H1 (cell line): ENCODE measurements at regions not wholly inside any gene's neighbourhood (a gene's known extent, or its start where the extent isn't known, plus 50 kb on each side); places are given as distances from the start of the nearest gene placed in this dataset.

Experiments used
- CTCF ChIA-PET: fragments of 300-600 bp; sonication (Branson Sonifier 250); formaldehyde crosslinking; loops from one replicate; lab custom pipeline; 2021; ENCODE audit not compliant: partially characterized antibody; lab: Charles Lee
- POLR2A ChIA-PET: fragments of 300-600 bp; sonication (Branson Sonifier 250); formaldehyde crosslinking; loops from one replicate; lab custom pipeline; 2021; ENCODE audit warnings: inconsistent platforms; ENCODE audit not compliant: partially characterized antibody; lab: Charles Lee
- DNase-seq, 2 experiments: peaks; one replicate each; pipeline versions ENCODE4 v3.0.0 to v3.0.0-alpha.2; 2010 to 2022; ENCODE audit warnings: low spot score in 2 of 2, low read depth in 1 of 2, mixed read lengths in 1 of 2
- FAIRE-seq: peaks from 2 replicates; lab custom pipeline; 2011; peaks lifted over from hg19 to GRCh38; lab: Jason Lieb, UNC
- H2AFZ ChIP-seq: 2 replicates; pipeline ENCODE4 v1.8.1; 2012; ENCODE audit warnings: low read length, inconsistent platforms
- H2AK5ac ChIP-seq: 2 replicates; pipeline ENCODE4 v1.6.1; 2013; ENCODE audit warnings: low read depth, low read length
- H2BK120ac ChIP-seq: replicated peaks from 2 replicates; pipeline ENCODE3; 2013; ENCODE audit warnings: low read depth, low read length, inconsistent platforms
- H2BK12ac ChIP-seq: 2 replicates; pipeline ENCODE4 v1.6.1; 2013; ENCODE audit warnings: low read depth, low read length
- H2BK15ac ChIP-seq: 2 replicates; pipeline ENCODE4 v1.6.1; 2013; ENCODE audit warnings: low read length
- H2BK20ac ChIP-seq: 2 replicates; pipeline ENCODE4 v1.6.1; 2013; ENCODE audit warnings: low read length
- H2BK5ac ChIP-seq: 2 replicates; pipeline ENCODE4 v1.6.1; 2013; ENCODE audit warnings: low read depth, low read length
- H3K14ac ChIP-seq: 2 replicates; pipeline ENCODE4 v1.6.1; 2013; ENCODE audit warnings: inconsistent platforms; ENCODE audit not compliant: insufficient read length
- H3K18ac ChIP-seq: 2 replicates; pipeline ENCODE4 v1.6.1; 2013; ENCODE audit warnings: low read length; ENCODE audit errors: extremely low read depth
- H3K23ac ChIP-seq: 2 replicates; pipeline ENCODE4 v1.6.1; 2013; ENCODE audit warnings: inconsistent platforms; ENCODE audit not compliant: insufficient read length
- H3K23me2 ChIP-seq: 2 replicates; pipeline ENCODE4 v1.6.1; 2013; ENCODE audit warnings: low read depth, low read length
- H3K27ac ChIP-seq: 2 replicates; pipeline ENCODE4 v1.6.1; 2011; ENCODE audit warnings: low read depth, low read length, inconsistent platforms
- H3K27me3 ChIP-seq, 4 experiments: replicated peaks in 1 of 4; 1 replicate in 1 of 4; 2 replicates in 3 of 4; pipeline versions ENCODE4 v1.6.1 to v1.8.1; 2011 to 2013; ENCODE audit warnings: low read length in 3 of 4, mild to moderate bottlenecking in 3 of 4, inconsistent platforms in 2 of 4, mixed read lengths in 2 of 4, moderate library complexity in 1 of 4; ENCODE audit not compliant: control insufficient read depth in 3 of 4, insufficient read depth in 3 of 4; ENCODE audit errors: extremely low read depth in 1 of 4
- H3K36me3 ChIP-seq, 4 experiments: 2 replicates each; pipeline versions ENCODE4 v1.6.1 to v1.8.1; 2011 to 2013; ENCODE audit warnings: mild to moderate bottlenecking in 4 of 4, low read length in 3 of 4, moderate library complexity in 2 of 4, control low read depth in 1 of 4, inconsistent platforms in 1 of 4; ENCODE audit not compliant: insufficient read depth in 4 of 4, control insufficient read depth in 2 of 4
- H3K4ac ChIP-seq: replicated peaks from 2 replicates; pipeline ENCODE3; 2013; ENCODE audit warnings: low read length, low read depth, mixed read lengths, inconsistent platforms; ENCODE audit not compliant: insufficient read length
- H3K4me1 ChIP-seq, 4 experiments: replicated peaks in 1 of 4; 1 replicate in 1 of 4; 2 replicates in 3 of 4; pipeline versions ENCODE4 v1.6.1 to v1.8.1; 2011 to 2013; ENCODE audit warnings: low read length in 3 of 4, inconsistent platforms in 2 of 4, mixed read lengths in 1 of 4; ENCODE audit not compliant: insufficient read depth in 4 of 4, control insufficient read depth in 3 of 4
- H3K4me2 ChIP-seq, 2 experiments: 2 replicates each; pipeline versions ENCODE4 v1.6.1 to v1.8.1; 2011 to 2013; ENCODE audit warnings: low read depth in 2 of 2, low read length in 2 of 2, control low read depth in 1 of 2, inconsistent platforms in 1 of 2, mild to moderate bottlenecking in 1 of 2; ENCODE audit not compliant: insufficient read depth in 1 of 2
- H3K4me3 ChIP-seq, 4 experiments: fragments of 200-600, 300-600 bp in 1 of 4; sonication (generic), shearing (Covaris generic), sonication (Bioruptor Twin) in 1 of 4; 2 replicates each; pipeline versions ENCODE4 v1.5.1 to v1.8.1; 2011 to 2016; ENCODE audit warnings: low read length in 4 of 4, low read depth in 3 of 4, control low read depth in 2 of 4, inconsistent platforms in 2 of 4, mild to moderate bottlenecking in 2 of 4, mixed read lengths in 1 of 4, moderate library complexity in 1 of 4; ENCODE audit not compliant: insufficient read depth in 2 of 4; ENCODE audit errors: extremely low read depth in 1 of 4
- H3K56ac ChIP-seq: replicated peaks from 2 replicates; pipeline ENCODE3; 2013; ENCODE audit warnings: low read depth, mild to moderate bottlenecking, mixed read lengths, low read length, inconsistent platforms; ENCODE audit not compliant: insufficient read length
- H3K79me1 ChIP-seq: 2 replicates; pipeline ENCODE4 v1.6.1; 2013; ENCODE audit warnings: low read depth, low read length, control low read depth
- H3K79me2 ChIP-seq, 2 experiments: 2 replicates each; pipeline versions ENCODE4 v1.6.1 to v1.8.1; 2012 to 2013; ENCODE audit warnings: low read length in 2 of 2, mild to moderate bottlenecking in 2 of 2, inconsistent platforms in 1 of 2; ENCODE audit not compliant: insufficient read depth in 2 of 2, control insufficient read depth in 1 of 2
- H3K9ac ChIP-seq, 4 experiments: replicated peaks in 1 of 4; 1 replicate in 1 of 4; 2 replicates in 3 of 4; pipeline versions ENCODE4 v1.6.1 to v1.8.1; 2011 to 2013; ENCODE audit warnings: low read depth in 3 of 4, low read length in 3 of 4, control low read depth in 2 of 4, mild to moderate bottlenecking in 2 of 4, moderate library complexity in 2 of 4, inconsistent platforms in 1 of 4; ENCODE audit errors: extremely low read depth in 1 of 4
- H3K9me3 ChIP-seq, 2 experiments: 2 replicates each; pipeline versions ENCODE4 v1.6.1 to v1.8.1; 2012 to 2013; ENCODE audit warnings: mild to moderate bottlenecking in 2 of 2, moderate library complexity in 2 of 2, control low read depth in 1 of 2, inconsistent platforms in 1 of 2, low read depth in 1 of 2, low read length in 1 of 2, mixed read lengths in 1 of 2; ENCODE audit not compliant: insufficient read depth in 2 of 2
- H4K20me1 ChIP-seq, 2 experiments: replicated peaks in 1 of 2; 2 replicates each; pipeline versions ENCODE3 to v1.8.1; 2011 to 2013; ENCODE audit warnings: inconsistent platforms in 2 of 2, low read length in 2 of 2, mild to moderate bottlenecking in 1 of 2; ENCODE audit not compliant: insufficient read depth in 2 of 2, control insufficient read depth in 1 of 2
- H4K5ac ChIP-seq: 2 replicates; pipeline ENCODE4 v1.6.1; 2013; ENCODE audit warnings: low read length, low read depth, mixed read lengths, inconsistent platforms; ENCODE audit not compliant: insufficient read length
- H4K8ac ChIP-seq: 2 replicates; pipeline ENCODE4 v1.8.0; 2013; ENCODE audit warnings: mild to moderate bottlenecking, moderate library complexity, low read length, inconsistent platforms; ENCODE audit not compliant: insufficient read depth; ENCODE audit errors: extremely low read depth
- H4K91ac ChIP-seq: replicated peaks from 2 replicates; pipeline ENCODE3; 2013; ENCODE audit warnings: low read length, mixed read lengths, inconsistent platforms; ENCODE audit not compliant: insufficient read length
- HDAC2 ChIP-seq, 2 experiments: fragments of 300-600 bp in 1 of 2; sonication (generic) in 1 of 2; IDR thresholded peaks; 2 replicates each; pipeline ENCODE4 v1.6.1; 2011 to 2012; ENCODE audit warnings: low read depth in 2 of 2, low read length in 2 of 2, mild to moderate bottlenecking in 2 of 2, moderate library complexity in 2 of 2, borderline replicate concordance in 1 of 2, inconsistent platforms in 1 of 2
- HDAC6 ChIP-seq: IDR thresholded peaks from one replicate; pipeline ENCODE4 v1.7.1; 2012; ENCODE audit warnings: low read depth, mild to moderate bottlenecking, inconsistent platforms, low read length, moderate library complexity
- JUND ChIP-seq: IDR thresholded peaks from 2 replicates; pipeline ENCODE4 v1.6.1; 2011; ENCODE audit warnings: mild to moderate bottlenecking, improper control_type of control experiment, low read length
- MAX ChIP-seq: IDR thresholded peaks from 2 replicates; pipeline ENCODE4 v1.6.1; 2012; ENCODE audit warnings: inconsistent platforms
- NANOG ChIP-seq: IDR thresholded peaks from 2 replicates; pipeline ENCODE4 v1.6.1; 2011; ENCODE audit warnings: low read length, low read depth, mild to moderate bottlenecking, inconsistent platforms; ENCODE audit not compliant: insufficient read depth, poor library complexity, severe bottlenecking
- NRF1 ChIP-seq: IDR thresholded peaks from 2 replicates; pipeline ENCODE4 v1.6.1; 2011; ENCODE audit warnings: mild to moderate bottlenecking, low read depth, low read length, improper control_type of control experiment
- RAD21 ChIP-seq, 2 experiments: IDR thresholded peaks in 1 of 2; conservative IDR thresholded peaks in 1 of 2; 2 replicates each; pipeline ENCODE4 v1.6.1; 2011; ENCODE audit warnings: low read depth in 2 of 2, low read length in 2 of 2, improper control_type of control experiment in 1 of 2, inconsistent platforms in 1 of 2, mild to moderate bottlenecking in 1 of 2, moderate library complexity in 1 of 2
- RFX5 ChIP-seq: IDR thresholded peaks from 2 replicates; pipeline ENCODE4 v1.6.1; 2011; ENCODE audit warnings: low read depth, low read length, improper control_type of control experiment, borderline replicate concordance
- SIRT6 ChIP-seq: IDR thresholded peaks from one replicate; pipeline ENCODE4 v1.7.1; 2012; ENCODE audit warnings: low read length, inconsistent platforms
- SIX5 ChIP-seq: IDR thresholded peaks from 2 replicates; pipeline ENCODE4 v1.6.1; 2011; ENCODE audit warnings: mild to moderate bottlenecking, low read depth, low read length
- TAF1 ChIP-seq: IDR thresholded peaks from 2 replicates; pipeline ENCODE4 v1.6.1; 2011; ENCODE audit warnings: mild to moderate bottlenecking, low read depth, low read length
- WGBS, 2 experiments: shearing (Covaris generic) in 1 of 2; methylation state at CpG; one replicate each; pipeline versions ENCODE4 v1.1.6 to v1.1.7; 2013 to 2015; ENCODE audit warnings: low lambda C conversion rate in 2 of 2, mixed read lengths in 2 of 2, inconsistent platforms in 1 of 2, low coverage in 1 of 2, missing lambda C conversion rate in 1 of 2; ENCODE audit not compliant: insufficient replicate concordance in 2 of 2, insufficient coverage in 1 of 2, insufficient read length in 1 of 2; ENCODE audit errors: extremely low coverage in 1 of 2, missing lambda C conversion rate in 1 of 2; 5-methylcytosine and 5-hydroxymethylcytosine counted together
- TF ChIP-seq, protein P1 (sequence below), 3 experiments: IDR thresholded peaks; 1 replicate in 2 of 3; 2 replicates in 1 of 3; pipeline versions ENCODE4 v1.5.1 to v1.6.1; 2011; ENCODE audit warnings: low read length in 3 of 3, mild to moderate bottlenecking in 3 of 3, inconsistent platforms in 2 of 3, low read depth in 1 of 3, moderate library complexity in 1 of 3; ENCODE audit not compliant: insufficient read depth in 1 of 3; ENCODE audit errors: control extremely low read depth in 1 of 3

- no peaks in the 10 kb centered on the region for H3K79me1 ChIP-seq
- H3K27me3 ChIP-seq, result no peaks in the 10 kb centered on the region
- H3K23ac ChIP-seq, result no peak overlapping the region
- no peak overlapping the region for H4K5ac ChIP-seq
- H3K4me3 ChIP-seq, result no peak overlapping the region
- no peak overlapping the region for H3K4me2 ChIP-seq
- no peak overlapping the region for H4K91ac ChIP-seq
- H2BK120ac ChIP-seq, result no peak overlapping the region
- H2BK15ac ChIP-seq, result no peak overlapping the region
- no peak overlapping the region for H3K27ac ChIP-seq
- no peaks in the 10 kb centered on the region for H3K79me2 ChIP-seq
- no peak overlapping the region for H3K9ac ChIP-seq
- H3K4ac ChIP-seq, result no peak overlapping the region
- FAIRE-seq, result no peak
- H2BK5ac ChIP-seq, result no peak overlapping the region
- H2AK5ac ChIP-seq, result no peak overlapping the region
- H3K23me2 ChIP-seq, result no peaks in the 10 kb centered on the region
- no peaks in the 10 kb centered on the region for H3K4me1 ChIP-seq
- no peak overlapping the region for H4K8ac ChIP-seq
- POLR2A ChIA-PET, result no interaction called here
- H2AFZ ChIP-seq, result no peak overlapping the region
- H4K20me1 ChIP-seq, result no peaks in the 10 kb centered on the region
- no peak overlapping the region for H2BK12ac ChIP-seq
- WGBS, 2 experiments, result 88% methylated on average over 1 of the region's 1 CpG; no CpG with 5 or more reads in 1 of the 2 experiments
- DNase-seq, result no peak
- H3K36me3 ChIP-seq, result no peaks in the 10 kb centered on the region
- H3K14ac ChIP-seq, result no peak overlapping the region
- CTCF ChIA-PET, result no interaction called here
- H2BK20ac ChIP-seq, result no peak overlapping the region
- H3K56ac ChIP-seq, result no peak overlapping the region
- no peak overlapping the region for H3K18ac ChIP-seq
- peaks cover 3 to 5% of the 10 kb centered on the region in 2 experiments; a peak in 1 of 4 replicates for H3K9me3 ChIP-seq
- TF ChIP-seq TAF1 (no peak), RFX5 (no peak), NANOG (no peak), SIX5 (no peak), HDAC2 (IDR thresholded peaks at IDR 0.05; ENCODE audit: borderline replicate concordance in 1 of 2, low read depth in 2 of 2, low read length in 2 of 2) (no peak), RAD21 (IDR thresholded peaks at IDR 0.05 in 1 of 2, conservative IDR thresholded peaks at IDR 0.05 in 1 of 2; ENCODE audit: low read depth in 2 of 2, low read length in 2 of 2) (no peak), JUND (no peak), SIRT6 (no peak), MAX (no peak), NRF1 (no peak), HDAC6 (no peak)
- TF ChIP-seq, protein P1, sequence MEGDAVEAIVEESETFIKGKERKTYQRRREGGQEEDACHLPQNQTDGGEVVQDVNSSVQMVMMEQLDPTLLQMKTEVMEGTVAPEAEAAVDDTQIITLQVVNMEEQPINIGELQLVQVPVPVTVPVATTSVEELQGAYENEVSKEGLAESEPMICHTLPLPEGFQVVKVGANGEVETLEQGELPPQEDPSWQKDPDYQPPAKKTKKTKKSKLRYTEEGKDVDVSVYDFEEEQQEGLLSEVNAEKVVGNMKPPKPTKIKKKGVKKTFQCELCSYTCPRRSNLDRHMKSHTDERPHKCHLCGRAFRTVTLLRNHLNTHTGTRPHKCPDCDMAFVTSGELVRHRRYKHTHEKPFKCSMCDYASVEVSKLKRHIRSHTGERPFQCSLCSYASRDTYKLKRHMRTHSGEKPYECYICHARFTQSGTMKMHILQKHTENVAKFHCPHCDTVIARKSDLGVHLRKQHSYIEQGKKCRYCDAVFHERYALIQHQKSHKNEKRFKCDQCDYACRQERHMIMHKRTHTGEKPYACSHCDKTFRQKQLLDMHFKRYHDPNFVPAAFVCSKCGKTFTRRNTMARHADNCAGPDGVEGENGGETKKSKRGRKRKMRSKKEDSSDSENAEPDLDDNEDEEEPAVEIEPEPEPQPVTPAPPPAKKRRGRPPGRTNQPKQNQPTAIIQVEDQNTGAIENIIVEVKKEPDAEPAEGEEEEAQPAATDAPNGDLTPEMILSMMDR (IDR thresholded peaks at IDR 0.05; ENCODE audit: control extremely low read depth in 1 of 3, insufficient read depth in 1 of 3, low read depth in 1 of 3, low read length in 3 of 3), result no peak
Observed at GRCh38 chr3:145024700-145025099, 1053.1 kb downstream of the DIPK2A start.
